K562 (cell line): ENCODE measurements at regions not wholly inside any gene's neighbourhood (a gene's known extent, or its start where the extent isn't known, plus 50 kb on each side); places are given as distances from the start of the nearest gene placed in this dataset.

Experiments
- BCOR ChIP-seq: fragments of 450-650 bp; IDR thresholded peaks from 2 replicates; pipeline ENCODE4 v1.6.1; 2016
- BRD4 ChIP-seq: fragments of 200-600 bp; sonication (generic); IDR thresholded peaks from 2 replicates; pipeline ENCODE4 v1.6.1; 2017; ENCODE audit warnings: inconsistent platforms
- EGR1 ChIP-seq: fragments of 450-650 bp; conservative IDR thresholded peaks from 2 replicates; pipeline ENCODE4 v1.6.1; 2017; ENCODE audit warnings: mild to moderate bottlenecking
- EP400 ChIP-seq: fragments of 450-650 bp; IDR thresholded peaks from 2 replicates; pipeline ENCODE4 v1.6.1; 2017; ENCODE audit warnings: antibody characterized with exemption, mild to moderate bottlenecking, moderate library complexity
- EWSR1 ChIP-seq: fragments of 450-650 bp; IDR thresholded peaks from 2 replicates; pipeline ENCODE4 v1.6.1; 2018; ENCODE audit warnings: borderline replicate concordance, mild to moderate bottlenecking, low read depth, moderate library complexity; ENCODE audit not compliant: partially characterized antibody
- GABPA ChIP-seq: fragments of 200-800 bp; sonication (Bioruptor generic); conservative IDR thresholded peaks from 2 replicates; pipeline ENCODE4 v1.6.1; 2016; ENCODE audit warnings: low read depth, missing genetic modification characterization, missing compliant biosample characterization
- HDAC1 ChIP-seq, 2 experiments: fragments of 450-650 bp; IDR thresholded peaks; 2 replicates each; pipeline ENCODE4 v1.6.1; 2016 to 2017; ENCODE audit warnings: inconsistent platforms in 1 of 2, mild to moderate bottlenecking in 1 of 2, moderate library complexity in 1 of 2
- KDM1A ChIP-seq, 2 experiments: fragments of 450-650 bp; IDR thresholded peaks; 2 replicates each; pipeline ENCODE4 v1.6.1; 2016; ENCODE audit warnings: mild to moderate bottlenecking in 2 of 2
- KLF16 ChIP-seq: IDR thresholded peaks from 2 replicates; pipeline ENCODE4 v1.6.1; 2016; ENCODE audit warnings: antibody characterized with exemption
- KLF6 ChIP-seq: fragments of 250-450 bp; sonication (Bioruptor Pico); IDR thresholded peaks from 2 replicates; pipeline ENCODE4 v1.4.0; 2020; ENCODE audit warnings: mild to moderate bottlenecking, moderate library complexity, borderline replicate concordance
- MAZ ChIP-seq, 2 experiments: fragments of 450-650 bp in 1 of 2; sonication (generic) in 1 of 2; formaldehyde crosslinking; IDR thresholded peaks in 1 of 2; conservative IDR thresholded peaks in 1 of 2; 2 replicates each; pipeline versions ENCODE4 v1.4.0 to v1.5.0; 2020; ENCODE audit warnings: mild to moderate bottlenecking in 1 of 2, missing genetic modification reagents in 1 of 2
- NCOA4 ChIP-seq: fragments of 450-650 bp; IDR thresholded peaks from 2 replicates; pipeline ENCODE4 v1.6.1; 2018; ENCODE audit warnings: mild to moderate bottlenecking; ENCODE audit not compliant: partially characterized antibody
- NUFIP1 ChIP-seq: fragments of 450-650 bp; IDR thresholded peaks from 2 replicates; pipeline ENCODE4 v1.6.1; 2018; ENCODE audit not compliant: partially characterized antibody
- POU5F1 ChIP-seq: fragments of 150-350 bp; IDR thresholded peaks from 2 replicates; pipeline ENCODE4 v1.6.1; 2014; ENCODE audit warnings: borderline replicate concordance, low read length, low read depth, mild to moderate bottlenecking; ENCODE audit not compliant: partially characterized antibody
- TCF3 ChIP-seq: sonication (generic); formaldehyde crosslinking; IDR thresholded peaks from 2 replicates; pipeline ENCODE4 v1.4.0; 2020; ENCODE audit warnings: mild to moderate bottlenecking, missing genetic modification reagents
- TEAD4 ChIP-seq, 2 experiments: sonication (generic) in 1 of 2; formaldehyde crosslinking in 1 of 2; IDR thresholded peaks; 2 replicates each; pipeline versions ENCODE4 v1.6.1 to v1.8.0; 2012 to 2022; ENCODE audit warnings: borderline replicate concordance in 1 of 2, inconsistent platforms in 1 of 2, low read length in 1 of 2, mild to moderate bottlenecking in 1 of 2, missing genetic modification reagents in 1 of 2
- ZNF707 ChIP-seq: fragments of 250-450 bp; sonication (Bioruptor Pico); conservative IDR thresholded peaks from 2 replicates; pipeline ENCODE4 v1.8.0; 2022; ENCODE audit warnings: inconsistent platforms, mild to moderate bottlenecking, moderate library complexity
- TF ChIP-seq, protein P1 (sequence below): fragments of 450-650 bp; IDR thresholded peaks from 2 replicates; pipeline ENCODE4 v1.6.1; 2016; ENCODE audit warnings: borderline replicate concordance
- TF ChIP-seq, protein P2 (sequence below): sonication (generic); formaldehyde crosslinking; IDR thresholded peaks from 2 replicates; pipeline ENCODE4 v1.5.0; 2020; ENCODE audit warnings: missing genetic modification reagents
- TF ChIP-seq, protein P3 (sequence below): fragments of 250-450 bp; sonication (Bioruptor Pico); IDR thresholded peaks from 2 replicates; pipeline ENCODE4 v1.8.0; 2022; ENCODE audit warnings: inconsistent platforms, mild to moderate bottlenecking, moderate library complexity, borderline replicate concordance
- TF ChIP-seq, protein P4 (sequence below), 2 experiments: fragments of 450-650 bp; conservative IDR thresholded peaks; 2 replicates each; pipeline ENCODE4 v1.6.1; 2017; ENCODE audit warnings: mild to moderate bottlenecking in 2 of 2, moderate library complexity in 2 of 2
- TF ChIP-seq, protein P5 (sequence below): sonication (generic); formaldehyde crosslinking; IDR thresholded peaks from 2 replicates; pipeline ENCODE4 v1.8.1; 2023; ENCODE audit warnings: mild to moderate bottlenecking, missing genetic modification reagents, moderate library complexity

DNA sequence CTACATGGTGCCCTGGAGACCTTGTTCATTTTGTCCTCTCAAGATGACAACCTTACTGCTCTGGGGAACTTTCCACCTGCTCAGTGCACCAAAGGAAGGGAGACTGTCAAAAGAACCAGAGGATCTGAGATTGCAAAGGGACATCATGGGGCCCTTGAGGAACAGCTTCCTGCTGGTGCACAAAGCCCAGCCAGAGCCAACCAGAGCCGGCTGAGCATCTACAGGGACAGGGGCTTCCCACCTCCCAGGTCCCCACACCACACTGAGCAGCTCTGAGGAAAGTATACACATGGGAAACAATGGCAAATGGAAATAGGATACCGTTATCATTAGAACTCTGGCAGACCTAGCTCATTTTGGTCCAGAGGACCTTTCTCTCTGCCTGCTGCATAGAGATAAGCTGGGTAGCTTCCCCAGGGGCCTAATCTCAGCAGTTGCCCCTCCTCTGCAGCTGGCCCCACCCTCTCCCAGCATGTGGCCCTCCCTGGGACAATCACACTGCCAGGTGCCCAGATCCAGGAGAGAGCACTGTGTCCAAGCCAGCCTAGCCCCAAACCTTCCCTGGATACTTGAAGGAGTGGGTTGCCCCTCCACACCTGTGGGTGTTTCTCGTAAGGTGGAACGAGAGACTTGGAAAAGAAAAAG, 123.4 kb upstream of the PRR20G start (continued):
- TF ChIP-seq NCOA4 (no peak), GABPA (no peak), NUFIP1 (no peak), EWSR1 (no peak), KLF6 (no peak), EP400 (no peak), POU5F1 (no peak), MAZ (CRISPR knock-in tag; conservative IDR thresholded peaks at IDR 0.05 in 1 of 2, IDR thresholded peaks at IDR 0.05 in 1 of 2) (peak in 1 of 2 experiments; percentile 22; a peak in 1 of 4 replicates), EGR1 (no peak), BRD4 (no peak), BCOR (no peak), TCF3 (CRISPR knock-in tag) (peak; percentile 88), KDM1A (IDR thresholded peaks at IDR 0.05) (peak; percentile 82 to 86), ZNF707 (CRISPR knock-in tag) (no peak), TEAD4 (IDR thresholded peaks at IDR 0.05; ENCODE audit: low read length) (peak; percentile 81), TEAD4 (CRISPR knock-in tag; IDR thresholded peaks at IDR 0.05; ENCODE audit: borderline replicate concordance) (no peak), KLF16 (peak; percentile 77), HDAC1 (IDR thresholded peaks at IDR 0.05) (peak in 1 of 2 experiments; percentile 24; a peak in 1 of 4 replicates)
- TF ChIP-seq, protein P1, sequence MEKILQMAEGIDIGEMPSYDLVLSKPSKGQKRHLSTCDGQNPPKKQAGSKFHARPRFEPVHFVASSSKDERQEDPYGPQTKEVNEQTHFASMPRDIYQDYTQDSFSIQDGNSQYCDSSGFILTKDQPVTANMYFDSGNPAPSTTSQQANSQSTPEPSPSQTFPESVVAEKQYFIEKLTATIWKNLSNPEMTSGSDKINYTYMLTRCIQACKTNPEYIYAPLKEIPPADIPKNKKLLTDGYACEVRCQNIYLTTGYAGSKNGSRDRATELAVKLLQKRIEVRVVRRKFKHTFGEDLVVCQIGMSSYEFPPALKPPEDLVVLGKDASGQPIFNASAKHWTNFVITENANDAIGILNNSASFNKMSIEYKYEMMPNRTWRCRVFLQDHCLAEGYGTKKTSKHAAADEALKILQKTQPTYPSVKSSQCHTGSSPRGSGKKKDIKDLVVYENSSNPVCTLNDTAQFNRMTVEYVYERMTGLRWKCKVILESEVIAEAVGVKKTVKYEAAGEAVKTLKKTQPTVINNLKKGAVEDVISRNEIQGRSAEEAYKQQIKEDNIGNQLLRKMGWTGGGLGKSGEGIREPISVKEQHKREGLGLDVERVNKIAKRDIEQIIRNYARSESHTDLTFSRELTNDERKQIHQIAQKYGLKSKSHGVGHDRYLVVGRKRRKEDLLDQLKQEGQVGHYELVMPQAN = no peak
- TF ChIP-seq, protein P2, sequence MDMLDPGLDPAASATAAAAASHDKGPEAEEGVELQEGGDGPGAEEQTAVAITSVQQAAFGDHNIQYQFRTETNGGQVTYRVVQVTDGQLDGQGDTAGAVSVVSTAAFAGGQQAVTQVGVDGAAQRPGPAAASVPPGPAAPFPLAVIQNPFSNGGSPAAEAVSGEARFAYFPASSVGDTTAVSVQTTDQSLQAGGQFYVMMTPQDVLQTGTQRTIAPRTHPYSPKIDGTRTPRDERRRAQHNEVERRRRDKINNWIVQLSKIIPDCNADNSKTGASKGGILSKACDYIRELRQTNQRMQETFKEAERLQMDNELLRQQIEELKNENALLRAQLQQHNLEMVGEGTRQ (CRISPR knock-in tag) = no peak
- TF ChIP-seq, protein P3, sequence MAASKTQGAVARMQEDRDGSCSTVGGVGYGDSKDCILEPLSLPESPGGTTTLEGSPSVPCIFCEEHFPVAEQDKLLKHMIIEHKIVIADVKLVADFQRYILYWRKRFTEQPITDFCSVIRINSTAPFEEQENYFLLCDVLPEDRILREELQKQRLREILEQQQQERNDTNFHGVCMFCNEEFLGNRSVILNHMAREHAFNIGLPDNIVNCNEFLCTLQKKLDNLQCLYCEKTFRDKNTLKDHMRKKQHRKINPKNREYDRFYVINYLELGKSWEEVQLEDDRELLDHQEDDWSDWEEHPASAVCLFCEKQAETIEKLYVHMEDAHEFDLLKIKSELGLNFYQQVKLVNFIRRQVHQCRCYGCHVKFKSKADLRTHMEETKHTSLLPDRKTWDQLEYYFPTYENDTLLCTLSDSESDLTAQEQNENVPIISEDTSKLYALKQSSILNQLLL (CRISPR knock-in tag) = no peak
- TF ChIP-seq, protein P4, sequence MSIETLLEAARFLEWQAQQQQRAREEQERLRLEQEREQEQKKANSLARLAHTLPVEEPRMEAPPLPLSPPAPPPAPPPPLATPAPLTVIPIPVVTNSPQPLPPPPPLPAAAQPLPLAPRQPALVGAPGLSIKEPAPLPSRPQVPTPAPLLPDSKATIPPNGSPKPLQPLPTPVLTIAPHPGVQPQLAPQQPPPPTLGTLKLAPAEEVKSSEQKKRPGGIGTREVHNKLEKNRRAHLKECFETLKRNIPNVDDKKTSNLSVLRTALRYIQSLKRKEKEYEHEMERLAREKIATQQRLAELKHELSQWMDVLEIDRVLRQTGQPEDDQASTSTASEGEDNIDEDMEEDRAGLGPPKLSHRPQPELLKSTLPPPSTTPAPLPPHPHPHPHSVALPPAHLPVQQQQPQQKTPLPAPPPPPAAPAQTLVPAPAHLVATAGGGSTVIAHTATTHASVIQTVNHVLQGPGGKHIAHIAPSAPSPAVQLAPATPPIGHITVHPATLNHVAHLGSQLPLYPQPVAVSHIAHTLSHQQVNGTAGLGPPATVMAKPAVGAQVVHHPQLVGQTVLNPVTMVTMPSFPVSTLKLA (conservative IDR thresholded peaks at IDR 0.05) = 0 out of 4 replicates have a peak, but pooled peaks of 1 of the 2 experiments have one; percentile 34
- TF ChIP-seq, protein P5, sequence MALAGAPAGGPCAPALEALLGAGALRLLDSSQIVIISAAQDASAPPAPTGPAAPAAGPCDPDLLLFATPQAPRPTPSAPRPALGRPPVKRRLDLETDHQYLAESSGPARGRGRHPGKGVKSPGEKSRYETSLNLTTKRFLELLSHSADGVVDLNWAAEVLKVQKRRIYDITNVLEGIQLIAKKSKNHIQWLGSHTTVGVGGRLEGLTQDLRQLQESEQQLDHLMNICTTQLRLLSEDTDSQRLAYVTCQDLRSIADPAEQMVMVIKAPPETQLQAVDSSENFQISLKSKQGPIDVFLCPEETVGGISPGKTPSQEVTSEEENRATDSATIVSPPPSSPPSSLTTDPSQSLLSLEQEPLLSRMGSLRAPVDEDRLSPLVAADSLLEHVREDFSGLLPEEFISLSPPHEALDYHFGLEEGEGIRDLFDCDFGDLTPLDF (CRISPR knock-in tag) = no peak
